CMK (cell line): ENCODE measurements at regions not wholly inside any gene's neighbourhood (a gene's known extent, or its start where the extent isn't known, plus 50 kb on each side); places are given as distances from the start of the nearest gene placed in this dataset.
A peak's percentile ranks its signal among the peaks of the same experiment; 100 is the strongest.

ENCODE experiments used
- DNase-seq: peaks from one replicate; pipeline ENCODE4 v3.0.0-alpha.2; 2010; ENCODE audit warnings: low read depth

DNA sequence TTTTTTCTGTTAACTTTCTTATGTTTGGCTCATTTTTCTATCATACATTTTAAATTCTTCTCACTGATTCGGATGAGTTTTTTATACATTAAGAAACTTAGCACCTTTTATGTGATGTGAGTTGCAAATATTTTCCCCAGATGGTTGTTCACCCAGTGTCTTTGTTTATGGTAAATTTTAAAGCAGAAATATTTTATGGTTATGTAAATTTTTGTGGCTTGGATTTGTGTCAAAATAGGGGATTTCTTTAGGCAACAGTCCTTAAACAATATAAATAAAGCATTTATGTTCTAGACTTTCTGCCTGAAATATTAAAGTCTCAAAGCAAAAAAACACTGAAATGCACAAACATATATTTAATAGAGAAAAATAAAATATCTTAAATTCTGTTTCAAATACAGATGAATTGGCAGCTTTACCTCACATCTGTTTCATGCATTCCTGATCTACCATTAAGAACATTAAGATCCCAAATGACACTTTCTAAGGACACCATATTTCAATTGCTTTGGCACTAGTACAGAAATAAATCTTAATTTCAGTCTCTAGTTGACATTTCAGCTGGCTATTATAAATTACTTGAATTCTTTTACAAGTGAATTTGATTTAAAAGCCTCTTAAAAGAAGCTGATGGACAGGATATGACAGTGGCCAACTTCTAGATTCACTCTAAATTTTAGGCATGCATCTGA lies 646.6 kb downstream of the HACE1 start:
- DNase-seq: no peak

DNA sequence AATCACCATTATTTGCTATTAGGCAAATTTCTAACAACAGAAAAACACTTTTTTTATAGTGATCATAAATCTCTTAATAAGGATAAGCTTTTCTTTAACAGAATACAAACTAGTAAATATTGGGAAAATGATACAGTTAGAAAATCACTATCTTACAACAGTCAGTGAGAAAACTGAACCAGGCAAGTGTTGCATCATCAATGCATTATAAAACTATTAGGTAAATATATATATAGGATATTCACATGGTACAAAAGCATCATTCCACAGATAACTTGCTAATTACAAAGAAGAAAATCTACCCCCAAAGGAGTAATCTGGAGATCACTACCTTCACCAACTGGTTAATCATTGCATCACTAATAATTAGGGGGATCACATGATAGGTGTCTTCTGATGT lies 652.1 kb downstream of the HACE1 start:
- no peak for DNase-seq

DNA sequence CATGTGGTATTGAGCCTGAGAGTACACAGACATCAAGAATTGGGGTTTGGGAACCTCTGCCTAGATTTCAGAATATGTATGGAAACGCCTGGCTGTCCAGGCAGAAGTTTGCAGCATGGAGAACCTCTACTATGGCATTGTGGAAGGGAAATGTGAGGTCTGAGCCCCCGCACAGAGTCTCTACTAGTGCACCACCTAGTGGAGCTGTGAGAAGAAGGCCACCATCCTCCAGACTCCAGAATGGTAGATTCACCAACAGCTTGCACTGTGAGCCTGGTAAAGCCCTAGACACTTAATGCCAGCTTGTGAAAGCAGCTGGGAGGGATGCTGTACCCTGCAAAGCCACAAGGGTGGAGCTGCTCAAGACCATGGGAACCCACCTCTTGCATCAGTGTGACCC lies 658.2 kb downstream of the HACE1 start:
- no peak for DNase-seq

DNA sequence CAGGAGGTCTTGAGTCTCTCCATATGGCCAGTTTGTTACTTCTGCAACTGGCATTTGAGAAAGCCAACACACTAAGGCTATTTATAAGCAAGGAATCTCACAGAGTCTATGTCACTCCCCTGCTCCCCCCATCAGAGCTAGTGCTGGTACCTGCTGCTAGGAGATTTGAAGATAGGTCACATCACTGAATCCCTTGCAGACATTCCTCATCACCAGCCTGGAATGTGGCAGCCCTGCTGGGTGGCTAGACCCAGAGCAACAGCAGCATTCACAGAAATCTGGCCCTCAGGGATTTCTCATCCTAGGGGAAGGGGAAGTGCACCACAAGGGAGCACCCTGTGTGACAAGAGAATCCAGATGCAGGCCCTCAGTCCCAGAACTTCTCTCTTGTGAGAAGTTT lies 672.1 kb downstream of the HACE1 start:
- no peak for DNase-seq

DNA sequence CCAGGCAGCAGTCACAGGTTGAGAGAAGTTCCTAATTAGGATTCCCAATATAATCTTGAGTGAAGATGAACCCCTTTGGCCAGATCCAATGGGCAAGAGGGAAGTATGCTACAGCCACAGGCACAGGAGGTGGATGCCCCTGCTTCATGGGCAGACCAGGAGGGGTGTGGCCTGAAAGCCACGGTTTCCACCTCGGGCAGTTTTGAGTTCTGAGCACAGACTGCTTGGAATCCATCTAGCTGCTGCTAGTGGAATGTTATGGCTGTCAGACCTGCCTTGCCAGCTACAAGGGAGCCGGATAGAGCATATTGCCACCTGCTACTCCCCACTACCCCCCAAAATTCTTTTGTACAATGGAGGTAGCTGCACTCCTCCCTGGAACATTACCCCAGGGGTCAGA lies 672.9 kb downstream of the HACE1 start:
- no peak for DNase-seq

DNA sequence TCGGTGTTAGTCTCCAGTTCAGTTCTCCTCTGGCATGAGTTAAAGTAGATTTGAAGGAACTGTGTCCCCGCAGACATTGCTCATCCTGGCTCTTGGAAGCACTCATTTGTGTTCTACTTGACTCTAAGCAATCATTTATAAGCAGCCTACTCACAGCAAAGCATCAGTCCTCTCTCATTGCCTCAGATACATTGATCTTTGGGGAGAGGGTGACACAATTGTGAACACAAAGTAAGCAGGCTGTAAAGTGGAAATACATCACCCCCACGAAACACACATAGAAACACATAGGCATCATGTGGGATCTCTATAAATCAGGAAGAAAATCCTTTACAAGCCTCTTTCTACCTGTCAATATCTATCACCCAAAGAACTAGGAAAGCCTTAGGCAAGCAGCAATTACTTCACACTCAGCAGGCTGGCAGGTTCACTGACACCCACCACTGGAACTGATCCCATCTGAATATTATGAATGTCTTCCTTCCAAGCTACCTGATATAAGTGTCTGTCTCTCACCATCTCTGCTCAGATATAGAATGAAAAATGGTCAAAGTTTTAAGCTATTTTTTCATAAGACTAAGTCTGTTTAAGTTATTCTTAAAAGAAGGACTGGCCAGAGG lies 675.8 kb downstream of the HACE1 start:
- no peak for DNase-seq

DNA sequence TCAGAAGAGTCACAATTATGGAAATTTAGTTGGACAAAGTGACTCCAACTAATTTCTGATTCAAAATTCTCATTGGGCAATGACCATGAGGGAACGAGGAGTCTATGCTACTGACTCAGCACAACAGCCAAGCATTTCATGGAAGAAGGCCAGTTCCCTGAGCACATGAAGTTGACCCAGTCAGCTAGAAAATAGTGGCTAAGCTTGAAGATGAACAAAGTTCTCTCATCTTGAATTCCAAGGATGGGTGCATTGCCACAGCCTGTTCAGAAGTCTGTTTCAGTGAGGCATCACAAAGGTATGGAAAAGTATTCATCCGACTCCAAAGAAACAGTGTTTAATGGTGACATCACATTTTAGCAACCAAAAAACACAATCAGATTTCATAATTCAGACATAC lies 676.9 kb downstream of the HACE1 start:
- no peak for DNase-seq

DNA sequence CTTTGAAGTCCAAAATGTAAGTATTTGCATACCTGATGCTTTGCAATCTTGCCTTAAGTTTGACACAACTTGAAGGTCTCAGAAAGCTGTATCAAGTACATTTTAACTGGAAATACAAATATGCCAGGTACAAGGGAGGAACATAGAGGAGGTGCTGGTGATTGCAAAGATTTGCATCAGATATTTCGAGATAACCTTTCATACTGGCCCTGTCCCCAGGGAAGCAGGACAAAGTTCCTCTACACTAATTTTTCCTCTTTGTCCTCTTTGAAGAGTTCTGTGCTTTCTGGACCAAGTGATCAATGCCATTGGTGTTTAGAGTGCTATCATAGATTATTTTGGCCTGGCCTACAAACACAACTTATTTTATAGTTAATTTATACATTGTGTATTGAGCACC lies 686.1 kb downstream of the HACE1 start:
- no peak for DNase-seq

DNA sequence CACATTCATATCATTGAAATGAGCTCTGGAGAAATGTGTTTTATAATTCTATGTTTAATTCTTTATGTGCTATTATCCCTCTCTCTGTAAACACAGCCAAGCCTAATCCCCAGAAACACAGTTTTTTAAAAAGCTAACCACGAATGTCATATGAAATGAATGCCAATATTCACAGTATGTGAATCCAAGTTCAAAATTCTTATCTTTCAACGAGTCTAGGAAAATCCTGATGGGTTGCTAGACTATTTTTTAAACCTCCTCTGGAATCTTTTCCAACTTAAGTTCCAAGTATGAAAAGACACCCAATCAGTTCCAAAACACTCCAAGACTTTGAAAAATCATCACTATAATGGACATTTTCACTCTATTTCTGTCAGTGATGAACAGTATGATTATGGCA lies 689.3 kb downstream of the HACE1 start:
- no peak for DNase-seq

DNA sequence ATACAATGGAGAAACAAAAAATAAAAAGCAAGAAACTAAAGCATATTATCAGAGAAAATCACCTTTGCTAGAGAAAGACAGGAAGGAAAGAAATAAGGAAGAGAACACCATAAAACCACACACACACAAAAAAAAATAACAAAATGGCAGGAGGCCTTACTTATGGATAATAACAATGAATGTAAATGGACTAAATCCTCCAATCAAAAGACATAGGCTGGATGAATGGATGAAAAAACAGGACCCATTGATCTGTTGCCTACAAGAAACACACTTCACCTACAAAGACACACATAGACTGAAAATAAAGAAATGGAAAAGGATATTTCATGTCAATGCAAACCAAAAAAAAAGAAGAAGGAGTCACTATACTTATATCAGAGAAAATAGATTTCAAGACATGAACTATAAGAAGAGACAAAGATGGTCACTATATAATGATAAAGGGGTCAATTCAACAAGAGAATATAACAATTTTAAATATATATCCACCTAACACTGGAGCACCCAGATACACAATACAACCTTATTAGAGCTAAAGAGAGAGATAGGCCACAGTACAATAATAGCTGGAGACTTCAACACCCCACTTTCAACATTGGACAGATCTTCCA lies 693.6 kb downstream of the HACE1 start:
- no peak for DNase-seq

DNA sequence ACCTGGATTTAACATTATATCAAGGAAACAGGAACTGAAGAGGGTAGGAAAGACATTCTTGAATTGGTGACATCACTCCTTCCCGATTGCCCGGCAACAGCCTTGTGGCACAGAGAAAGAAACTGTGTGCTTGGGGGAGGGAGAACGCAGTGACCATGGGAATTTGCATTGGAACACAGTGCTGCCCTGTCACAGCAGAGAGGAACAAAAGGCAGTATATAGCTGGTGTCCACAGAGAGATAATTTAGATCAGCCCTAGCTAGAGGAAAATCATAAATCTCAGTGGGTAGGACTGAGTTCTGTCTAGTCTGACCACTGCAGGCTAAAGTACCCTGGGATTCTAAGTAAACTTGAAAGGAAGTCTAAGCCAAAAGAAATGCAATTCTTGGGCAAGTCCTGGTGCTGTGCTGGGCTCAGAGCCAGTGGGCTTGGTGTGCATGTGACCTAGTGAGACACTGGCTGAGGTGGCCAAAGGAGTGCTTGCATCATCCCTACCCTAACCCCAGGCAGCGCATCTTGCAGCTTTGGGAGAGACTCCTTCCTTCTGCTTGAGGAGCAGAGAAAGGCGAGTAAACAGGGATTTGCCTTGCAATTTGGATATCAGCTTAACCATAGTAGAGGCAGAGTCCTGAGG lies 697.6 kb downstream of the HACE1 start:
- DNase-seq: no peak

DNA sequence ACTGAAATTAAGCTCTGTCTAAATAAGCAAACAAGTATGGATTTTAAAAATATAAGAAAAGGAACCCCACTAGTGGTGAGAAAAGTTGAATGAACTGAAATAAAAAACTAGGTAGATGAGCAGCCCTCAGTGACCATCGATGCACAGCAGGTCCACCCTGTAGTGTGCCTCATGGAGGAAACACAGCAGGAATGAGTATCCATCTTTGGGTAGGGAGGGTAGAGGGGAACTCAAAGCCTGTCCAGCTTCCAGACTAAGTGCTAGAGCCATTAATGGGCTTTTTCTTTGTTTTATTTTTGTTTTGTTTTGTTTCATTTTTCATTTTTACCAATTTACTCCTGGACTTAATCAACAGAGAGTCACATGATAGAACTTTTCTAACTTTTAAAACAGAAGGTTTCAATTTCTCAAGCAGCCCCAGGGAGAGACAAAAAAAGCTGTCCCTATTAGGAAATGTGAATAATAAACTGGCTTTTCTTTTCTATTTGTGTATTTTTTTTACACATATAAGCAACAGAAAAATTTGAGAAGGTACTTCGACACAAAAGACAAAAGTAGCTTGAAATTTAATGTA lies 700.6 kb downstream of the HACE1 start:
- DNase-seq: no peak

DNA sequence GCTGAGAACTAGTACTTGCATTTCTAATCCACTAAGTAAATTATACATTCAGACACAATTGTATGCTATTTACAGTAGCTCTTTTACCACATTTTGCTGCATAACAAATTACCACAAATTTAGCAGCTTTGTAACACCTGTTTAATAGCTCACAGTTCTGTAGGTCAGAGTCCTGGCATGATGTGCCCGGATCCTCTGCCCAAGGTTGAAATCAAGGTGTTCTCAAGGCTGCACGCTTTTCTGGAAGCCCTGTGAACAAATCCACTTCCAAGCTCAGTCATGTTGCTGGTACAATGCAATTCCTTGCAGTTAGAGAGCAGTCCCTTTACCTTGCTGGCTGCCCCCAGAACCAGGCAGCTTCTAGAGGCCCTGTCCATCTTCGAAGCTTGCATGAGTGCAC lies 716.0 kb downstream of the HACE1 start:
- no peak for DNase-seq

DNA sequence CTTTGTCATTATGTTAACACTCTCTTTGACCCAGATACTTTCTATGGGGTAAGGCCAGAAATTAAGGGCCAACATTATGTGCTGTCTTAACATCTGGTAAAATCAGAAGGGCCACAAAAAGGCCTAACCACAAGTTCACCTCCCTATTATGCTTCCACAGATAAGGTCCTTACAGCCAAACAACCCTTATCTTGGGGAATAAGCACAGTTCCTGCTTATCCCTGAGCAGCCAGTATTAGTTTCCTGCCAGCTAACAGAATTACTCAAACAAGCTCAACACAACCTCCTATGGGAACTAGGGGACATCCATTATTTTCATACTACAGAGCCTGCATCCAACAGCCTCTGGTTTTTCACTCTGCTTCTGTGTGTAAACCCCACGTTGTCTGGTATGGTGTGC lies 724.8 kb downstream of the HACE1 start:
- peak; percentile 92 for DNase-seq

DNA sequence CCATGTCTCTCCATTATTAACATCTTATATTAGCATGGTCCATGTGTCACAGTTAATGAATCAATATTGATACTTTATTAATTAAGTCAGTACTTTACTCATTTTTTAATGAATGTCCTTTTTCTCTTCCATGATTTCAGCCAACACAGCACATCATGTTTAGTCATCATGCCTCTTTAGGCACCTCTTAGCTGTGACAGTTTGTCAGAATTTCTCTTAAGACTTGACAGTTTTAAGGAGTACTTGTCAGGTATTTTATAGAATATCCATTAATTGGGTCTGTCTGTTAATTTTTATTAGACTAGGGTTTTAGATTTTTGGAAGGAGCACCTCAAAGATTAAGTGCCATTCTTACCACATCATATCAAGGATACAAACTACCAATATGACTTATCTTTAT lies 729.4 kb downstream of the HACE1 start:
- DNase-seq: no peak

DNA sequence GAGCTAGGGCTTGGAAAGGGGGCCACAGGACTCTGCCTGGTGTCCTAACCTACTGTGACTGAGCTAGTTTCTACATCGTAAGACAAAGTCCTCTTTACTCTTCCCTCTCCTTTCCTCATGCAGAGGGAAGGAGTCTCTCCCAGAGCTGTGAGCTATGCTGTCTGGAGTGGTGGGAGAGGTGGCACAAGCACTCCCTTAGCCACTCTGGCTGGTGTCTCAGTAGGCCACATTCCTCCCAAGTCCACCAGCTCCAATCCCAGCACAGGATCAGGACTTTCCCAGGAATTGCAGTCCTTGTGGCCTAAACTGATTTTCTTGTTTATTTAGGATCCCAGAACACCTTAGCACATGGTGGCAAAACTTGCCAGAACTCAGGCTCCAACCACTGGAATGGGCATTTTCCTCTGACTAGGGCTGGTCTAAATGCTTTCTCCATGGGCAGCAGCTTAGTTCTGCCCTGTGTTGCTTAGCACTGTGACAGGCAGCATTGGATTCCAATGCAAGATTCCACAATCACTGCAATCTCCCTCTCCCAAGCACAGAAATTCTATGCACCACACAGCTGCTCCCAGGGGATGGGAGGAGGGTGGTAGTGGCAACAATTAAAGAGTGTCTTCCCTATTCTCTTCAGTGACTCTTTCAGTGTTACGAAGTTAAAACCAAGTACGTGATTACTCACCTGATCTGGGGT lies 733.3 kb downstream of the HACE1 start:
- DNase-seq: no peak

DNA sequence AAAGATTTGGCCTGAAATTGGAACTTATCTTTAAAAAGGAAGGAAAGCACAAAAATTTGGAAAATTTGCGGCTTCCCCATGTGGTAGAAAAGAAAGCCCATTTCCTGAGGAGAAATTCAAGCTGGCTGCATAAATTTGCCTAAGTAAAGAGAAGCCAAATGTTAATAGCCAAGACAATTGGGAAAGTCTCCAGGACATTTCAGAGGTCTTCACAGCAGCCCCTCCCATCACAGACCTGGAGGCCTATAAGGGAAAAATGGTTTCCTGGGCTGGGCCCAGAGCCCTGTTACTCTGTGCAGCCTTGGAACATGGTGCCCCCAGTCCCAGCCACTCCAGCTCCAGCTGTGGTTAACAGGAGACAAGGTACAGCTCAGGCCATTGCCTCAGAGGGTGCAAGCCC lies 736.5 kb downstream of the HACE1 start:
- no peak for DNase-seq

DNA sequence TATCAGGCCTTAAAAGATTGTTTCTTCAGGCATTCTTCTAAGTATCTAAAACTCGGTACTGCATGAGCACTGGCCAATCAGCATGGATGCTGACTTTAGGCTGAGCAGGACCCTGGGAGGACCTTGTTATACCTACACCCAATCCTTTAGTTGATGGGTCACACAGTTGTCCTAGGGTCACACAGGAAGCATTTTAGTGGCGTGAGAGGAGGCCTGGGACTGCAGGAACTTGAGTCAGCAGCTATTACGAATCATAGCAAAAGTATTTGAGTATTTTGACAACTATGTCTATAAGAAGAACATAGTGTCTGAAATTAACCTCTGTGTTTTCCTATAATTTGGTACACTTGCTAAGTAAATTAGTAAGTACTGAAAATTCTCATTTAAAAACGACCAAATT lies 741.4 kb downstream of the HACE1 start:
- no peak for DNase-seq

DNA sequence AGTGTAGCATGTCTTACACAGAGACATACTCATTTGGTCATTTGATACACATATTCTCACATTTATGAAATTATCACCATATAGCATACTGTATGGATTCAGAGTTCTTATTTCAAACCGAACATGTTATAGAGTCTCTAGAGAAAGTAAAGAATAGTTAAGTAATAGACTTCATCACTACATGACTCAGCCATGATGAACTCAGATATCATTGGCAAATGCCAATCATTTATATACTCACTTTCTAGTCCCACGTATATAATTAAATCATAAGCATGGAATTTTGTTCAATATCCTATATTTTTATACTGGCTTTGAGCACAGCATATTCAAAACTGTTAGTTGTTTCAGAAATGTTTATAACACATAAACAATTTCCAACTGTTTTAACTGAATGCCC lies 749.9 kb downstream of the HACE1 start:
- no peak for DNase-seq

DNA sequence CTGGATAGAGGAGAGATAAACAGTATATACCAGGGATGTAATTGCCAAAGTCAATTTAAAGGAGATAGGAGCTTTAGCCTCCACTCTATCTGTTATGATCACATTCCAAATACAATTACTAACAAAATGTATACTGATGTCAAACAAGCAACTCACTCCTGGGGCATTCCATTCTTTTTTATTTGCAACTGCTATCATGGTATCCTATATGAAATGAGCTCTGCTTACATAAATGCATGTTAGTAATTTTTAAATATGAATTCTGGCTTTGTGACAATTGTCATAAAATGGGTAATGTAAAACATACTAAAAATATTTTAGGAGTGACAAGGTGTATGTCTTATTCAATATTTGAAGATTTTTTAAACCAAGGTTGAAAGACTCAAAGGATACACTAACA lies 751.1 kb downstream of the HACE1 start:
- DNase-seq: no peak

DNA sequence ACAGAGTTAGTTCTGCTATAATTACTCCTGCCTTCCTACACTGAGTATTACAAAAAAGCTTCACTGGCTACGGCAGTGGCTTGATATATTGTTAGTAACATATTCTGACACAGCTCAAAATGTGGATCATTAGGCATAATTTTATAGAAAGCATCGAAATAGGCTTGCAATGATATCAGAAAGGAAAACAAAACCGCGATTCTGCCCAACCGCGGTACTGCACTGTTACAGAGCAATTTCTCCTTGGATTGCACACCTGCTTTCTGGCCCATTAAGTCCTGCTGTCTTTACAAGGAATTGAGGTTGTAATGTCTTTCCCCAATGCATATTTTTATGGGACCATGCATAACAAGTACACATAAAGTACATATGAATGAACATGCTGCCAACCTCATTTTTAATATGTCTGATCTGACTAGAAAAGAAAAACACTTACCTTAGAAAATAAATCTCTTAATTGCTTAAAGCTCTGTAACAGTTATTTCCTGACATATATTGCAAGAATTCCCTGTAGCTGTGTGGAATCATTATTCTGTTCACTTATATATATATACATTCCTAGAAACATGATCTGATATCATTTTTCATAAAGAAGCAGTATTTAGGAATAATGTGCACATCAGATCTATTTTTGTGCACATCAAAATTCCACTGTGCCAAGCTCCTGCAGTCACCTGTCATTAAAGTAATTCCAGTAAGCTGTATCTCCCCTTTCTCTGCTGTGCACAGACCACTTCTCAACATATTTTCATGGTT lies 763.9 kb downstream of the HACE1 start:
- no peak for DNase-seq

DNA sequence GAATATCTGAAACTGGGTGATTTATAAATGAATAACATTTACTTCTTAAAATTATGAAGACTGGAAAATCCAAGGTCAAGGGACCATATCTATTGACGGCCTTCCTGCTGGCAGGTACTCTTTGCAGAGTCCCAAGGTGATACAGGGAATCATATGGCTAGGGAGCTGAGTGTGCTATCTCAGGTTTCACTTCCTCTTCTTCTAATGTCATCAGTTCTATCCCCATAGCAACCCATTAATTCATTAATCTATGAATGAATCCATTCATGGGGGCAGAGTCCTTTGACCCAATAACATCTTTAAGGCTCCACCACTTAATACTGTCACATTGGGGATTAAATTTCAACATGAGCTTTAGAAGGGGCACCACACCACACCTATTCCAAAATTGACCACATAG lies 772.0 kb downstream of the HACE1 start:
- no peak for DNase-seq
